Colon (tissue), 2 donors: ENCODE measurements at regions not wholly inside any gene's neighbourhood (a gene's known extent, or its start where the extent isn't known, plus 50 kb on each side); places are given as distances from the start of the nearest gene placed in this dataset.

Source experiments
- FAIRE-seq: peaks from 2 replicates; lab custom pipeline; 2012; peaks lifted over from hg19 to GRCh38; lab: Jason Lieb, UNC
- donor health status: control.
- donor health status: control.

GRCh38 chr20:21577551-21577950, 63.7 kb upstream of the NKX2-2 start:
- FAIRE-seq, result no peak

DNA sequence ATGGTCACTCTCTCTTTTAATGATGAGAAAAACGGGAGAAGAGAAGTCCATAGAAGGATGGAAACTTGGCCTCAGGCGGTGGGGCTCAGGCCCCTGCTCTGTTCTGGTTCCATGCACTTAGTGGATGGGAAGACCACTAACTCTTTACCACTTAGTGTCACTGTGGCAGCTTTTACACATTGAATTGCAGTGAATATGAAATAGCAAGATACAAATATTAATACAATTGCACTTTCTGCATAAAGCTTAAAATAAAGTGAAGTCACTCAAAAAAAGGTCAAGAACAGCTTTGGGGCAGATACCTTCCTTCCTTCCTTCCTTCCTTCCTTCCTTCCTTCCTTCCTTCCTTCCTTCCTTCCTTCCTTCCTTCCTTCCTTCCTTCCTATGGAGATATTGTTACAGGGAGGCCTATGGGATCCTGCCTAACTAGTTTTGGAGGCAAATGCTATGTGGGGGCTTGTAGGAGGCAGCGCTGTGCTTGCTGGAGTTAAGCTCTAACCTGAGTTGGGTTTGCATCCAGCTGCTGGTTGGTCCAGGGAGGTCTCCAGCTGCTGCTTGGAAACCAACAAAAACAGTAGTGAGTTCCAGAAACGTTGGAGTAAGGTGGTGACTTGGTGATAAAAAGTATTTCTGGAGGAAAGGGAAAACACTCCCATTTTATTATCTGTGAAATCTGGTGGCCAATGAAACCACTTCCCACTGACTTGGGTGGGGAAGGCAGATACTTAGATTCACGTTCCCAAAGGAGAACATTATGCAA, 62.3 kb upstream of the NKX2-2 start:
- no peak for FAIRE-seq

GRCh38 chr20:21575167-21575566, 61.3 kb upstream of the NKX2-2 start:
- no peak for FAIRE-seq

- FAIRE-seq, result no peak
Measured at GRCh38 chr20:21574443-21574842, 60.6 kb upstream of the NKX2-2 start.

DNA sequence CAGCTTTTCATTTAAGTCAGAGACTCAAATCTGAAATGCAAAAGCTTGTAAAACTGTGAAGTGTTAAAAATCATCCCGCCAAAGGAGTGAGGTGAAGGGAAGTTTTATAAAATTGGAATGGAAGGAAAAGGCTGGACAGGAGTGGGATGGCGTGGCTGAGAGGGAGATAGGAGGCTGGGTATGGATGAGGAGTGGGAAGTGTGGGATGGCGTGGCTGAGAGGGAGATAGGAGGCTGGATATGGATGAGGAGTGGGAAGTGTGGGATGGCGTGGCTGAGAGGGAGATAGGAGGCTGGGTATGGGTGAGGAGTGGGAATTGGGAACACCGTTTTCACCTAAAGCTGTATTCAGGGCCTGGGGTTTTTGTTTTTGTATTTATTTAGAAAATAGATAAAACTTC, 59.4 kb upstream of the NKX2-2 start:
- no peak for FAIRE-seq

- peak; percentile 84 for FAIRE-seq
Measured at GRCh38 chr20:21571841-21572690, 58.2 kb upstream of the NKX2-2 start.

GRCh38 chr20:21570285-21570992, 56.6 kb upstream of the NKX2-2 start:
- no peak for FAIRE-seq

GRCh38 chr20:21569586-21569985, 55.7 kb upstream of the NKX2-2 start:
- no peak for FAIRE-seq

DNA sequence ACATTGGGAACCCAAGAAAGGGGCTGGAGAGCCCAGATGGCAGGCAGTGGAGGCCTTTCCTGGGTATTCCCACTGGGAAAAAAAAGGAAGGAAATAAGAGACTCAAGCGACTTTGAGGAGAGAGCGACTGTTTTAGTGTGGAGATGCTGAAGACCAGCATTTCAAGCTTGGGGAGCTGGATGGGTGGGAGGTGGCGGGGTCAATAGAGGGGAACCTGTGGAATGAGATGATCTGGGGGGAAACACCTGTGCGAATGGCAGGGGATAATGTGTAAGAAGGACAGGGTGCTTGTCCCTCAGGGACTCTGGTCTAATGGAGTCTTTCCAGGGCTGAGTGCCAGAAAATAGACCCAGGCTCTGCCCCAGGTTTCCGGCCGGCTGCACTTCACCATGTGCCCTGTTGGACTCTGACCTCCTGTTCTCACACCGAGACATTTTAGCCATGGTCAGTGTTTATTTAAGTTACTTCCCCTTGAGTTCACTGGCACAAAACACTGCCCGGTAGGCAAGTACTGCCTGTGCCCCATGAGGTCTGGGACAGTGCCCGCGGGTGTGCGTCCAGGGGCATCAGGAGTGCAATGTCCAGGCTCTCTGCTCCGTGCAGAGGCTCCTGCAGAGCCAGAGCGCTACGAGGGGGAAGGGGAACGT, 50.4 kb upstream of the NKX2-2 start:
- FAIRE-seq, result no peak
